DOHH2 (cell line): ENCODE measurements at regions not wholly inside any gene's neighbourhood (a gene's known extent, or its start where the extent isn't known, plus 50 kb on each side); places are given as distances from the start of the nearest gene placed in this dataset.

Source experiments
- H3F3A ChIP-seq: fragments of 200-600 bp; sonication (generic), shearing (Covaris generic); 2 replicates; pipeline ENCODE4 v1.6.0; 2016; ENCODE audit warnings: antibody characterized with exemption, mild to moderate bottlenecking; ENCODE audit not compliant: control insufficient read depth, insufficient read depth
- H3K27ac ChIP-seq: fragments of 200-600 bp; sonication (generic); 2 replicates; pipeline ENCODE4 v1.5.1; 2014; ENCODE audit warnings: low read depth, mild to moderate bottlenecking, low read length, moderate library complexity
- H3K27me3 ChIP-seq: fragments of 200-600 bp; sonication (generic); 2 replicates; pipeline ENCODE4 v1.6.1; 2014; ENCODE audit warnings: mild to moderate bottlenecking, low read length, mixed read lengths; ENCODE audit not compliant: control insufficient read depth
- H3K36me3 ChIP-seq: fragments of 200-600 bp; sonication (generic); 2 replicates; pipeline ENCODE4 v1.6.1; 2014; ENCODE audit warnings: mild to moderate bottlenecking, low read length, moderate library complexity, mixed read lengths; ENCODE audit not compliant: control insufficient read depth
- H3K4me1 ChIP-seq: fragments of 200-600 bp; sonication (generic); 2 replicates; pipeline ENCODE4 v1.6.1; 2014; ENCODE audit warnings: mild to moderate bottlenecking, low read length, mixed read lengths; ENCODE audit not compliant: control insufficient read depth
- H3K4me2 ChIP-seq: fragments of 200-600 bp; sonication (generic); 2 replicates; pipeline ENCODE4 v1.6.0; 2014; ENCODE audit warnings: mild to moderate bottlenecking, low read length, moderate library complexity
- H3K4me3 ChIP-seq: fragments of 200-600 bp; sonication (generic); 2 replicates; pipeline ENCODE4 v1.5.1; 2014; ENCODE audit warnings: mild to moderate bottlenecking, low read length, mixed read lengths
- H3K79me2 ChIP-seq: fragments of 200-600 bp; sonication (generic); 2 replicates; pipeline ENCODE4 v1.6.1; 2014; ENCODE audit warnings: mild to moderate bottlenecking, low read length, mixed read lengths; ENCODE audit not compliant: control insufficient read depth
- H3K9me2 ChIP-seq: fragments of 200-600 bp; sonication (generic); replicated peaks from 2 replicates; pipeline ENCODE4 v1.6.1; 2014; ENCODE audit warnings: mild to moderate bottlenecking, low read length, mixed read lengths; ENCODE audit not compliant: control insufficient read depth
- H3K9me3 ChIP-seq: fragments of 200-600 bp; sonication (generic); 2 replicates; pipeline ENCODE4 v1.6.1; 2014; ENCODE audit warnings: antibody characterized with exemption, low read length, mixed read lengths; ENCODE audit not compliant: control insufficient read depth, insufficient read depth
- H4K20me1 ChIP-seq: fragments of 200-600 bp; sonication (generic); 2 replicates; pipeline ENCODE4 v1.6.0; 2014; ENCODE audit warnings: low read depth, mild to moderate bottlenecking, antibody characterized with exemption, low read length, moderate library complexity; ENCODE audit not compliant: control insufficient read depth, insufficient read depth
- CTCF ChIP-seq: fragments of 200-600 bp; sonication (generic); IDR thresholded peaks from one replicate; pipeline ENCODE4 v1.5.1; 2014; ENCODE audit warnings: antibody characterized with exemption, mild to moderate bottlenecking, low read depth, low read length; ENCODE audit not compliant: poor library complexity, severe bottlenecking
- EZH2phosphoT487 ChIP-seq: fragments of 200-600 bp; sonication (generic); IDR thresholded peaks from 2 replicates; pipeline ENCODE4 v1.6.1; 2017; ENCODE audit warnings: borderline replicate concordance, mild to moderate bottlenecking, antibody characterized with exemption, low read length, moderate library complexity, mixed read lengths

- H3K4me2 ChIP-seq: no peak overlapping the region
- H3K36me3 ChIP-seq: no peaks in the 10 kb centered on the region
- no peak overlapping the region for H3K27ac ChIP-seq
- H3K4me3 ChIP-seq: no peak overlapping the region
- H3K27me3 ChIP-seq: peaks cover 29% of the 10 kb centered on the region
- H4K20me1 ChIP-seq: no peaks in the 10 kb centered on the region
- no peaks in the 10 kb centered on the region for H3K9me3 ChIP-seq
- no peaks in the 10 kb centered on the region for H3K9me2 ChIP-seq
- no peaks in the 10 kb centered on the region for H3K79me2 ChIP-seq
- H3F3A ChIP-seq: no peaks in the 10 kb centered on the region
- no peak for TF ChIP-seq CTCF
- TF ChIP-seq EZH2phosphoT487: no peak
- no peaks in the 10 kb centered on the region for H3K4me1 ChIP-seq
Observed at GRCh38 chr6:6738922-6739716, 150.6 kb downstream of the LY86 start.

GRCh38 chr6:6740595-6740994, 152.1 kb downstream of the LY86 start:
- H3K27me3 ChIP-seq: peaks cover 26% of the 10 kb centered on the region
- no peaks in the 10 kb centered on the region for H3K9me2 ChIP-seq
- H3K79me2 ChIP-seq: no peaks in the 10 kb centered on the region
- H3K4me3 ChIP-seq: no peak overlapping the region
- H3K4me1 ChIP-seq: no peaks in the 10 kb centered on the region
- H3K4me2 ChIP-seq: no peak overlapping the region
- no peaks in the 10 kb centered on the region for H3K9me3 ChIP-seq
- H3F3A ChIP-seq: no peaks in the 10 kb centered on the region
- TF ChIP-seq EZH2phosphoT487: no peak
- no peak for TF ChIP-seq CTCF
- no peaks in the 10 kb centered on the region for H4K20me1 ChIP-seq
- H3K27ac ChIP-seq: no peak overlapping the region
- no peaks in the 10 kb centered on the region for H3K36me3 ChIP-seq

GRCh38 chr6:6741264-6741663, 152.7 kb downstream of the LY86 start:
- no peak overlapping the region for H3K27ac ChIP-seq
- peaks cover 26% of the 10 kb centered on the region for H3K27me3 ChIP-seq
- H3K9me2 ChIP-seq: no peaks in the 10 kb centered on the region
- no peaks in the 10 kb centered on the region for H3K36me3 ChIP-seq
- no peaks in the 10 kb centered on the region for H3F3A ChIP-seq
- no peaks in the 10 kb centered on the region for H4K20me1 ChIP-seq
- H3K4me3 ChIP-seq: no peak overlapping the region
- no peaks in the 10 kb centered on the region for H3K9me3 ChIP-seq
- H3K4me1 ChIP-seq: no peaks in the 10 kb centered on the region
- TF ChIP-seq CTCF (no peak), EZH2phosphoT487 (no peak)
- no peaks in the 10 kb centered on the region for H3K79me2 ChIP-seq
- H3K4me2 ChIP-seq: no peak overlapping the region

DNA sequence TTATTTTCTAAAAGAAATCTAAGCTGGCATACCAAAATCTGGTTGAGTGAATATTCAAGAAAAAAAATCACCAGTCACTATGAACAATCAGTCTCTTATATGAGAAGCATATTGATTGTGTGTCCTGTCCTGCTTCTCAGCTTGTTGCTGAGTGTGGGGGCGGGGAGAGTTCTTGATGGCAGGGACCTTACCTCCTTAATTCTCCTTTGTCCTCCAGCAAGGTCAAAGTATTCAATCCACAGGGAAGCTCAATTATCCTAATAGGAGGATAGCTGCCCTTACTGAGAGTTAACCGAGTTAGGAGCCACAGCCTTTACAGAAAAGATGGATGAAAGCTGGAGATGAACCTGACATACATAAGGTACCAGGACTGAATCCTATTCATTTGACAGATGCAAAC, 154.0 kb downstream of the LY86 start:
- Histone ChIP-seq H3F3A (no peaks in the 10 kb centered on the region), H3K4me2 (no peak overlapping the region), H3K9me2 (no peaks in the 10 kb centered on the region), H3K4me3 (no peak overlapping the region), H3K79me2 (no peaks in the 10 kb centered on the region), H4K20me1 (no peaks in the 10 kb centered on the region), H3K9me3 (no peaks in the 10 kb centered on the region), H3K27me3 (peaks cover 23% of the 10 kb centered on the region), H3K4me1 (no peaks in the 10 kb centered on the region), H3K27ac (no peak overlapping the region), H3K36me3 (no peaks in the 10 kb centered on the region)
- TF ChIP-seq CTCF (no peak), EZH2phosphoT487 (no peak)
